Pulmonary artery endothelial cell (primary cell): ENCODE measurements at regions not wholly inside any gene's neighbourhood (a gene's known extent, or its start where the extent isn't known, plus 50 kb on each side); places are given as distances from the start of the nearest gene placed in this dataset.

Source experiments
- DNase-seq: peaks from one replicate; pipeline ENCODE4 v3.0.0-alpha.2; 2011; ENCODE audit warnings: low read depth, low spot score

DNA sequence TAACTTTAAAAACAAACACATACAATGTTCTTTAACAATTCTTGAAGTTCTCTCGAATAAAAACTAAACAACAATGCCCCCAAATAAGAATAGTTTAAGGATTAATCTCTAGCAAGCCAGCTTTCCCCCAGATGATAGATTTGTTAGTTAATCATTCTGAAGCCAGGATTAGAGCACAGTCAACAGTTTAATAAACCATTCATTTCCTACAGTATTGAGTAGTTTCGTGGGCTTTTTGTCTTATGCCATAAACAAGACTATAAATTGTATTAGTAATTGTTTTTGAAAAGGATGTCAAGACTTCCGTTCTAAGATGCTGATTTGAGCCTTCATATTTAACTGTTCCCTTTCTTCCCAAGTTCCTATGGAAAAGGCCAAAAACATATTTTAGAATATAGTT is 136.6 kb downstream of the PIK3R1 start:
- no peak for DNase-seq

DNA sequence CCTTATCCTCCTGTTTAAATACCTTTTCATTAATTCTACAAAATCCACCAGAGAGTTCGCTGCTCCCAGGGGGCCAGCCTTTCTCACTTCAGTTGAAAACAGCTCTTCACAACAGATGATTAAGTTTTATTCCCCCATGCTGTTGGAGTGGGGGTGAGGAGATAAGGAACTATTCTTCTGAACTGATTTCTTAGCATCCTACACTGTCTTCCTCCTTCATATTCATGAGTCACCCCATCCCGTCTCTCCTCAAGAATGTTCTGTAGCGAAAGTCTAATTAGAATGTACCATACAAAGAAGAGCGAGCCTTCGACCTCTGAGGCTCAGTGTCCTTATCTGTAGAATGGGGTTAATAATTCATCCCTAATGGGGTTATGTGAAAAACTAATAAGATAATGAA is 138.0 kb downstream of the PIK3R1 start:
- no peak for DNase-seq

DNA sequence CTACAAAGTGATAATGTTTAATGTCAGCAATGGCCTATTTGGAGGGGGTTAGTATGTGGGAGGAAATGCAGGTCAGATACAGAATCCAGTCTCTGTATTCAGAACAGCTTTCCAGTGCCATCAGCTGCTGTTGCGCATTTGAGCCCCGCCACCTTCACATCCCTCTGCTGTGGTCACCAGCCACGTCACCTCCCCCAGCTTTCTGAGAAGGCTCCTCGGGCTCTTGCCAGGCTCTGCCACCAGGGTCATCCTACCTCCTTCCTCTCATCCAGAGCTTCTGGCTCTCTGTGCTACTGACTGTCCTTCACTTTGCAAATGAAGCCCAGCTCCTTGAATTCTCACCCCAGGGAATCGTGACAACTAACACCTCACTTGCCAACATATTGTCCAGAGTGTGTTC is 138.8 kb downstream of the PIK3R1 start:
- no peak for DNase-seq

DNA sequence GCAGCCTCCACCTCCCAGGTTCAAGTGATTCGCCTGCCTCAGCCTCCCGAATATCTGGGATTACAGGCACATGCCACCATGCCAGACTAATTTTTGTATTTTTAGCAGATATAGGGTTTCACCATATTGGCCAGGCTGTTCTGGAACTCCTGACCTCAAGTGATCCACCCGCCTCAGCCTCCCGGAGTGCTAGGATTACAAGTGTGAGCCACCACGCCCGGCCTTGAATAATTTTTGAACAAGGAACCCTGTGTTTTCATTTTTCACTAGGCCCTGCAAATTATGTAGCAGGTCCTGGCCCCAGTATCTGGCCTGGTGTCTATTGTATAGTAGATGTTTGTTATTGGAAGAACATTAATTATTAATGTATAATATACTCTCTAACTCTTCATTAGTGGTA is 140.7 kb downstream of the PIK3R1 start:
- no peak for DNase-seq

DNA sequence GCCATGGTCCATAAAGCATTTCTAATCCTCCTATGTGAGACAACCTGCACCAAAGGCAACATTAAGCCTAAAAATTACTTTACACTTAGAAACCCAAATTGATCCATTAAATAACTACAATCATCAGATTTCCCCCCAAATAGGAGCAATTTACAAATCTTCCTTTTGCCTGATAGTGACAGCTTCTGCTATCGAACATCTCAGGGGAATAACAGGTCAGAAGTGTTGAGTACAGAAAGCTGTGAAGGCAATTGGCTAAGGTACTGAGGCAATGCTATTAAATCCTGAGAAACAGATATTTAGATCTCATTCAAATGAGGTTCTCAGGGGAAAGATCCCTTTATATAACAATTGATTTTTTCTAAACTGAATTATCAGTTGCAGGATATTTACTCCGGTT is 141.1 kb downstream of the PIK3R1 start:
- no peak for DNase-seq

DNA sequence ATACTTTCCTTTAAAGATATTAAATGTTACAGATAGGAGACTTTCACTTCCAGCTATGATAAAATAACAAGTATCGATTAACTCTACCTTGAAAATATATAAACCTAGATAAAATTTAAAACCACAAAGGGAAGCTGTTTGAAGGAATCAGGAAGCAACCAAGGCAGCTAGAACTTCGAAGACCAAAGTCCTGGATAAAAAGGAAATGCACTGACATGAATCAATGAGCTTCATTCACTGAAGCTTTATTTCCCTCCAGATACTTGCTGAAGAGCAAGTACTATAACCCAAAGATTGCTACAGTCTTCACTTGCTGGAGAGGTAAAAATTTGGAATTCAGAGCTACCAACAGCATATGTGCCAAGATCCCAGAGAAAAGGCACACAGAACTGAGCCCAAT is 144.1 kb downstream of the PIK3R1 start:
- no peak for DNase-seq

DNA sequence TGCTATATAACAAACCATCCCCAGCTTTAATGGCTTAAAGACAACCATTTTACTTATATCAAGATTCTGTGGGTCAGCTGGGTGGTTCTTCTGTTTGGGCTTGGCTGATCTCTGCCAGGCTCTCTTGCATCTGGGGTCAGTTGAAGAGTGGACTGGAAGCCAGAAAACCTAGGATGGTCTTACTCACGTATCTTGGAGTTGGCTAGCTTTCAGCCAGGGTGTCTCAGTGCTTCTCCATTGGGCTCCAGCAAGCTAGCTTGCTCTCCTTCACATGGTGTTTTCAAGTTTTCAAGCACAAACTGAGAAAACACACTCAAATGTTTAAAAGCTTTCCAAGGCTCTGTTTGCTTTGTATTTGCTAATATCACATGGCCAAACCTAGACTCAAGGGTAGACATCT is 146.8 kb downstream of the PIK3R1 start:
- no peak for DNase-seq

DNA sequence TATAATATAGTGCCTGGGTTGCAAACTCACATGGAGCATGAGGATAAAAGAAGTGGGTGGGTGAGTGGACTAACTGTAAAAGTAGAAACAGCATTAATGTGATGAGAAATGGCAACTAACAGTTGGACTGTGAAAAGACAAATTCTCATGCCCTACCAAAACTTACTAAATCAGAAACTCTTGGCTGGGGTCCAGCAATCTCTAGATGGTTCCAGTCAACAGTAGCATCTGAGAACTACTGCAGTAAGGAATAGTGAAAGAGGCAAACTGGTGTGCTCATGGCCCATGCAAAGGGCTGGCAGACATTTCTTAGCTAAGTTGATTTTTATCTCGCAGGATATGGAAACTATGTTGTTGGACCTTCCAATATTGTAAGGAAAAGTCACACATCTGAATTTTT is 150.3 kb downstream of the PIK3R1 start:
- DNase-seq = no peak

DNA sequence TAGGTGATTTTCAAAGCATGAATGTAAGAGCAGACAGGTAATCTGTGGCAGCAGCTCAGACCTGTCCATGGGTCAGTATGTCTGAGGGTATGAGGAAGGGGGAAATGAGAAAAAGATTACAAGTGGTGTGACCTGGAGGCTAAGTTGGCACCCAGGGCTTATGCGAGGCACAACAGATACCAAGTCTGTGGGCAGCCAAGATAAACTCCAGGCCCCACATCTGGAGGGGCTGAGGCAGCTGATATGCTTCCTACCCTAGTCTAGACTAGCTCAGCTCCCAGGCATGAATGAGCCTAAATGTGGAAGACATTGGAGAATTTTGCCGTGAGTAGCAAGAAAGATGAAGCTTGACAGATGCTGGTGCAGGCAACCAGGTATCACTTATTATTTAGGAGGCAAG is 151.7 kb downstream of the PIK3R1 start:
- DNase-seq = no peak

DNA sequence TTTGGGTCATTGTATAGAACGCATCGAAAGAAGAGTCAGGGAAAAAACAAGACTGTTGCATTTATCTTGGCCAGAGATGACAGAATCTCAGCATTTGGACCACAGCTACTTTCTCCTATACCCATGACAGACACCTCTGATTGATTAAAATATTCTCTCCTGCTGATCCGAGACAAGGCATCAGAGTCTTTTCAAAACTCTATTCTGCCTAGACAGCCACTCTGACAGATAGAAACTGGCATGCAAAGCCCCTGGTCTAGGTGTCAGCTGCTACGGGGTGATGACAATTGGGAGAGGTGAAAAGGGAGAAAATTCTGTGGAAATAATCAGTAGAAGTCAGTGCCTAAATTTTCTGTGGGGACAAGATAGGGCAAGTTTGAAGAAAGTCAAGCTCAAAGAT is 152.2 kb downstream of the PIK3R1 start:
- no peak for DNase-seq

DNA sequence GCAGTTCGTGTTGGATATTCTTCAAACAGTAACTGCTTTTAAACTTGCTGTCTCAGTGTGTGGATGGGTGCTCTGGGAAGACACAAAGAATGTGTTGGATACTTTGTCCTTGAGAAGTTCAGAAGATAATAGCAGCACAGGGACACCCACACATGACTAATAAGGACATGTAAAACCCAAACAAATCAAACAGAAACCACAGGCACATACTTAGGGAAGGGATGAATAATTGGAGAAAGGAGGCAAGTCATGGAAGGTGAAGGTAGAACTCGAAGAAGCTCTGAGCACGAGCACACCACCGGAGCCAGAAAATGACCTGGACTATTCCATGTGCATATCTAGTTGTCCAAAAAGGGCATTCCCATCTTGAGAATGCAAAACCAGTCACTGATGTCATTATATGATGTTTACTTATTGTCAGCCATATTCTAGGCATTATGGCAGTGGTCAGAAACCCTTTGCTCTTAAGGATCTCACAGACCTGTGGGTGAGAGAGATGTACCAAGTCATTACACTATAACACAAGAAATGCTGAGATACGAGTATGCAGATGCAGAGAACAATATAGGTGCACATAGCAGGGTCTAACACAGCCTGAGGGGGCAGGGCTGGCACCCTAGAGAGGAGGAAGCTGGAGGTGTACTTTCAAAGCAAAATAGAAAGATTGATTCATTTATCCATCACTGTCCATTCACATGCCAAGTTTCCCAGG is 152.9 kb downstream of the PIK3R1 start:
- no peak for DNase-seq

DNA sequence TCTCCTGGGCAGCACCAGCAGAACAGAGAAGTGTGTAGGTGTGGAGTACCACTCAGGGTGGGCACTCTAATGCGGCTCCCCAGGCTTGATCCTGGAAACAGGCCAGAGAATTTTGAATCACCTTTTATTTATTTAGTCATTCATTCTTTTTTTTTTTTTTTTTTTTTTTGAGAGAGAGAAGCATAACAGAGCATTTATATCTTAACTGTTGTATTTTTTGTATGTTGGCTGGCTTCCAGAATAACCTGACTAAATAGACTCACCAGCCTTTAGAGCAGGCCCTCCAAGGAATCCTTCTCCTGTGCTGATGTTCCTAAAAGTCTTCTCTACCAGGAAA is 153.4 kb downstream of the PIK3R1 start:
- no peak for DNase-seq

DNA sequence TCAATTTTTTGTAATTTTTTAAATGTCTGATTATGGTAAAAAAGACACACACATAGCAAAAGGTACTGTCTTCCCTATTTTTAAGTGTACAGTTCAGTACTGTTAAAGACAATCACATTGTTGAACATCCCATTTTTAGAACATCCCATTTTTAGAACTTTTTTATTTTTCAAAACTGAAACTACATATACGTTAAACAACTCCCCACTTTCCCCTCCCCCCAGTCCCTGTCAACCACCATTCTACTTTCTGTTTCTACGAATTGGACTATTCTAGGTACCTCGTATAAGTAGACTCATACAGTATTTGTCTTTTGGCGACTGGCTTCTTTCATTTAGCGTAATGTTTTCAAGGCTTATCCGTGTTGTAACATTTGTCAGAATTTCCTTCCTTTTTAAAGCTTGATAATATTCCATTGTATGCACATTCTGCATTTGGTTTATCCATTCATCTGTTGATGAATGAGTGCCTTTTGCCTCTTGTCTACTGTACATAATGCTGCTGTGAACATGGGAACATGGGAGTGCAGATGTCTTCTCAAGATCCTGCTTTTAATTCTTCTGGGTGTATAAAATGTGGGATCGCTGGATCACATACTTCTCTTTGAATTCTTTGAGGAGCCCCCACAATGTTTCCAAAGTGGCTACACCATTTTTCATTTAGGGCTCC is 154.0 kb downstream of the PIK3R1 start:
- no peak for DNase-seq

DNA sequence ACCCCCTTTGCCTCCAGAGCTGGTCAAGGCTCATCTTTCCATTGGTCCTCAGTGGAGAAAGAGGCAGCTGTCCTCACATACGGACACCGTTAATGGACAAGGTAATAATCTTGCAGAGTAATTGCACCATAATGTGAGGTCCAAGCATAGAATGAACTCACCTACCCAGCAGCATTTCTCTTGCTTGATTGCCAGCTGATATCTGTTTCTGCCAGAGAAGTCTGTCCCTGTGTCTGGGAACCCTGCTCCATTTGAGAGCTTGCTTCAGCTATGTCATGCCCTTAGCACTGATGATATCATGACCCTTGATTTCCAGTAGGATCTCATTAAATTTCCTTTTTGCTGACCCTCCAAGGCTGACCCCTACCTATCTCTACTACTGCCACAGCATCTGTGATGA is 154.6 kb downstream of the PIK3R1 start:
- DNase-seq = no peak

DNA sequence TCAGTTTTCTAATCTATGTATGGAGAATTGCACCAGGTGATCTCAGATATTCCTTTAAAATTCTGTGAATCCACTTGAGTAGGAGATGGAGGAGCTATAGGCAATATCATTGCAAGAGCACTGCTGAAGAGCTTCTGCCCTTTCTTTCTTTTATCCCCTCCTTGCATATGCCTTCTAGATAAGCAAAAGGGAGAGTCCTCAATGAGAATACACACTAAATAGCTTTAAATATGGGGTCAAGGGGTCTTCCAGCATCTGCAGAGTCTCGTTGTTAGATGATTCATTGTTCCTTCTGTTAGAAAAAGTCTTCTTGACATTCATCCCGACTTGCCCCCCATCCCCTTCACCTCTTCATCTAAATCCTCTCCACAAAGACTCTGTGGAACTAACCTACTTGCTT is 156.1 kb downstream of the PIK3R1 start:
- no peak for DNase-seq

DNA sequence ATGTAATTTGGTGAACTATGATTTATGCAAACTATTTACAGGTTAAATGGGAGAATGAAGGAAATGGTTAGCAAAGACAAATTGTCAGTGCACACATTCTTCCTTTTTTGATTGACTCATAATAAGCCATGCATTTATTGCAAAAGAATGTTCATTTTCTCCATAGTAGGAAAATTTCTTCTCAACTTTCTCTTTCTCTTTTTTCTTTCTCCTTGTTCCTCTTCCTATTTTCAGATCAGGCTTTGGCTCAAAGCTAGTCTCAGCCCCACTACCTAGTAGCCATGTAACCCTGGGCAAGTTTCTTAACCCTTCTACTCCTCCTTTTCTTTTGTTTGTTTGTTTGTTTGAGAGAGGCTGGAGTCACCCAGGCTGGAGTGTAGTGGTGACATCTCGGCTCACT is 156.6 kb downstream of the PIK3R1 start:
- no peak for DNase-seq

DNA sequence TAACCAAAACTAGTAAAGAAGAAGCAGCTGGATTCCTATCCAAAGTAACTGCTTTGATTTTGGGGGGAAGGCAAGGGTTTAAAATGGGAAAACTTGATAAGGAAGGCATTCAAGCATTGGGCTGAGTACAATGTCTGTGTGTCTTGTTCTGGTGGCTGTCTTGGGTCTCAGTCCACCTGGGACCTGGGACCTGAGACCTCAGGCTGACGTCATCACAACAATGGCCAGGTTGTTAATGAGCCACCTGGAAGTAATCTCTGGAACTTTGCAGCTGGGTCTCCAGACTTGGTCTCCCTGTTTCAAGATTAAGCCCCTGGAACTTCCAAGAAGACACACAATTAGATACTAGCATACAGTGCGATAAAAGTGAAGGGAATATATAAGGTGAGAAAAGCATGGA is 157.5 kb downstream of the PIK3R1 start:
- DNase-seq = no peak

DNA sequence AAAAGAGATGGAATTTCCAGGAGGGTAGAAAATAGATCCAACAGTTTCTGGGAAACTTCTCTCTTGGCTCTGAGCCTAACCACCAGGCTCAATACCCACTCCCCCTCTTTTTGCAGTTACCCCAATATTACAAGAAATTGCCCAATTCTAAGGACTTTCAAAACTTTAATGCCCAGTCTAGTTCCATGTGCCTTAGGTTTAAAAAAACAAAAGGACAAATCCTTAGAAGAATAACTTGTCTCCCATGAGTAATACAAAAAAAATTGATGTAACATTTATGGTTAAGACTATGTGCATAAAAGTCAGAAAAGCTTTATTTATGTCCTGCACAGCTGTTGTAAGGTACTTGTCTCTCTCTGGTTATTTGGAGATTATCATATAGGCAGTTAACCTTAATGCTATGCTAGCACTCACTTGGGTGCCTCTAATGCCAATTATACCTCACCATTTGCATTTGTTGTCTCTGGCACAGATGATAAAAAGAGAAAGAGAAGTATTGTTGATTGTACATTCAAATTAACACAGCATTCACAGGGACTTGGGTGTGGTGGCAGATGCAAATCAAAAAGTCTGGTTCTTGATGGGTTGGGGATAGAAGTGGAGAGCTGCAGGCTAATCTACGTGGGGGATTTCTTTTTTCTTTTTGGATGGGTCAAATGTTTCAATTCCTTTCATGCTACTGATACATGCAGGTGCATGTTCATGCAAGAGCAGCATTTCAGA is 159.4 kb downstream of the PIK3R1 start:
- DNase-seq = no peak

DNA sequence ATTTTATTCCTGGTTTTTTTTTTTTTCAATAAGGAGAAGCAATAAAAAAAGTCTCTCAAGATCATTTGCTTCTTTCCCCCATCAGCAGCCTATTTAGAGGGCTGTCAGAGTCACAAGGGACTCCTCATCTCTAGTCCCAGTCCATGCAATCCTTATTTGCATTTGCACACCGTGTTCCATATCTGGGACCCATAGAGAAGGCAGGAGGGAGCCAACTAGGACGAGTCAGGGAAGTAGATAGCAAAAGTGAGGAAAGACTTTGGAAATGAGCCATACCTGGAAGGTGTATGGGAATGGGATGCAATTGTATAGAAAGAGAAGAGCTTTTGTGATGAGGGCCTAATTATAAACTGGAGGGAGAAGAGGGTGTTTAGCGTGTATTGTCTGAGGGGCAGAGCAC is 160.0 kb downstream of the PIK3R1 start:
- no peak for DNase-seq

DNA sequence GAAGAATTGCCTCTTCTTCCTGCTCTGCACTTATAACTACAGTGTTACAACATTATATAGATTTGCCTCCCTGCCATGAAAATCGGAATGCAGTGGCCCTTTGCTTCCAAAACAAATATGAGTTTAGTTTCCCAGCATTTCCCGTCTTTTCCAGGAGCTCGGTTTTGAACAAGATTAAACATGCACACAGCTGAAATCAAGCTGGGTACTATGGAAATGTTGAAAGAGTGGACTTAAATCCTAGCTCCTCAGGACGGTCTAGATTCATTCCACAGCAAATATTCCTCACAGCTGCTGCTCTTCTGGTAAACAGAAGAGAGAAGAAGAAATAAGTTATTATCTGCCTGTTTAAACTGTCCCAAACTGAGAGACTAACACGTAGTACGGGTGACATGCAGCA is 161.4 kb downstream of the PIK3R1 start:
- DNase-seq = no peak

DNA sequence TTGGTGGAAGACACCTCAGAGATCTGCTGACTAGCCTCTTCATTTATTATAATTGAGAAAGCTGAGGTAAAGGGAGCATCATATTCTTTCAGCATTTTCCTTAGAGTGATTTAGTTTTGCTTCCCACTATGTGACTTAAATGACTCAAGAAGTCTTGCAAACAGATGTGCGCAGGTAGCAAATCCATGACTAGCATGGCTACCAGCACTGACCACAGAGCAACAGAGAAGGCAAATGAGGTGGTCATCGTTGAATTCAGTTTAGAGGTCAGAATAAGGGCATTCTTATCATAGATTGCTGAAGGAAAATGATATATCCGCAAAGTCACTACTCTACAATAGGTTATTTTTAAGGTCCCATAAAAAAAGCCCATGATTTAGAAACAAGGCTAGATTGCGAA is 162.2 kb downstream of the PIK3R1 start:
- DNase-seq = no peak

DNA sequence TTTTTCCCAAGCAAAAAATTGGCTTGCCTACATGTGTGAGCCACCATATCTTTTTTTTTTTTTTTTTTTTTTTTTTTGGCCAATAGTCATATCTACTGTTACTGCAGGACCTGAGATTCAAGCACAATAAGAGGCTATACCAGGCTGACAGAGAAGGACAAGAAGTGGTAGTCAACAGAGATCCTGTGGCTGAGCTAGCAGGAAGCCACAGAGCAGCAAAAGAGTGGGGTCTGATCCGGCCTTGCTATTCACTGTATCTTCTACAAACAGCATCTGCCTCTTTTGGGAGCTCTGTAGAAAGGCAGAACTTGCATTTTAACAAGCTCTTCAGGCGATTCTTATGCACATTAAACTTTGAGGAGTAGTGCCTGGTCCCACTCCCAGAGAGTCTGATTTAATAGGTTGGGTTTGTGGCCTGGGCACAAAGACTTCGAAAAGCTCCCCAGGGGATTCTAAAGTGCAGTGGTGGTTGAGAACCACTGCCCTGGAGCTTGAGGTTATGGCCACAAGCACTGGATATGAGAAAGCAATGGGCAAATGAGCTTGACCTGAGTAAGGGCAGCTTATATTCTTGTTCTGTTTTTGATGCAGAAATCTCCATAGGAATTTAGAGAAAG is 162.8 kb downstream of the PIK3R1 start:
- DNase-seq = no peak
